Activated CD4-positive, alpha-beta T cell treated with anti-CD3 and anti-CD28 coated beads, Interleukin-2, amount 10 ng/mL, durations not matched to agents 24 days and 14 days (primary cell): ENCODE measurements at regions not wholly inside any gene's neighbourhood (a gene's known extent, or its start where the extent isn't known, plus 50 kb on each side); places are given as distances from the start of the nearest gene placed in this dataset.

ENCODE experiments used
- DNase-seq: peaks from one replicate; pipeline ENCODE4 v3.0.0; 2022
- H3K27ac Mint-ChIP-seq: one replicate; pipeline ENCODE4 v1.8.0; 2022; ENCODE audit warnings: mild to moderate bottlenecking, mixed read lengths
- H3K27me3 Mint-ChIP-seq: one replicate; pipeline ENCODE4 v1.8.0; 2022; ENCODE audit warnings: mixed read lengths
- H3K36me3 Mint-ChIP-seq: one replicate; pipeline ENCODE4 v1.8.0; 2022; ENCODE audit warnings: low read depth, mild to moderate bottlenecking, mixed read lengths
- H3K4me1 Mint-ChIP-seq: one replicate; pipeline ENCODE4 v1.8.0; 2021; ENCODE audit warnings: mixed read lengths
- H3K4me3 Mint-ChIP-seq: one replicate; pipeline ENCODE4 v1.8.0; 2022; ENCODE audit warnings: mild to moderate bottlenecking, moderate library complexity, mixed read lengths
- H3K9me3 Mint-ChIP-seq: one replicate; pipeline ENCODE4 v1.8.0; 2021; ENCODE audit warnings: mixed read lengths
- intact Hi-C: fragments of 100-400 bp; cut with micrococcal nuclease; formaldehyde crosslinking; loops from one replicate; pipeline ENCODE4 v1.15.1; 2023

GRCh38 chr4:53780736-53781400, 189.6 kb upstream of the LNX1 start:
- Mint-ChIP-seq H3K27me3 (peaks cover 2% of the 10 kb centered on the region), H3K27ac (no peak overlapping the region), H3K9me3 (no peaks in the 10 kb centered on the region), H3K4me3 (no peak overlapping the region), H3K4me1 (no peaks in the 10 kb centered on the region), H3K36me3 (no peaks in the 10 kb centered on the region)
- DNase-seq, result no peak
- intact Hi-C loops, result no loop called here

- H3K36me3 Mint-ChIP-seq, result no peaks in the 10 kb centered on the region
- intact Hi-C loops, result no loop called here
- no peak overlapping the region for H3K4me3 Mint-ChIP-seq
- DNase-seq, result no peak
- H3K9me3 Mint-ChIP-seq, result no peaks in the 10 kb centered on the region
- H3K27me3 Mint-ChIP-seq, result no peaks in the 10 kb centered on the region
- no peak overlapping the region for H3K27ac Mint-ChIP-seq
- H3K4me1 Mint-ChIP-seq, result no peaks in the 10 kb centered on the region
These were observed 187.7 kb upstream of the LNX1 start for GRCh38 chr4:53779025-53779424.

GRCh38 chr4:53778155-53778554, 186.9 kb upstream of the LNX1 start:
- no peaks in the 10 kb centered on the region for H3K9me3 Mint-ChIP-seq
- intact Hi-C loops, result no loop called here
- DNase-seq, result peak; percentile 13

GRCh38 chr4:53777244-53777984, 186.1 kb upstream of the LNX1 start:
- Mint-ChIP-seq H3K9me3 (no peaks in the 10 kb centered on the region), H3K36me3 (no peaks in the 10 kb centered on the region), H3K4me1 (no peaks in the 10 kb centered on the region), H3K27ac (no peak overlapping the region), H3K27me3 (no peaks in the 10 kb centered on the region), H3K4me3 (no peak overlapping the region)
- peak; percentile 31 for DNase-seq
- intact Hi-C loops, result no loop called here

More at GRCh38 chr4:53778155-53778554, 186.9 kb upstream of the LNX1 start:
- Mint-ChIP-seq H3K4me3 (no peak overlapping the region), H3K36me3 (no peaks in the 10 kb centered on the region), H3K27ac (no peak overlapping the region), H3K27me3 (no peaks in the 10 kb centered on the region), H3K4me1 (no peaks in the 10 kb centered on the region)

GRCh38 chr4:53776141-53776540, 184.9 kb upstream of the LNX1 start:
- DNase-seq, result no peak
- Mint-ChIP-seq H3K36me3 (no peaks in the 10 kb centered on the region), H3K27me3 (no peaks in the 10 kb centered on the region), H3K4me1 (no peaks in the 10 kb centered on the region), H3K4me3 (no peak overlapping the region), H3K9me3 (no peaks in the 10 kb centered on the region), H3K27ac (no peak overlapping the region)
- intact Hi-C loops, result no loop called here

GRCh38 chr4:53775381-53775780, 184.1 kb upstream of the LNX1 start:
- no peaks in the 10 kb centered on the region for H3K27me3 Mint-ChIP-seq
- intact Hi-C loops, result no loop called here
- no peaks in the 10 kb centered on the region for H3K9me3 Mint-ChIP-seq
- DNase-seq, result no peak
- no peak overlapping the region for H3K4me3 Mint-ChIP-seq
- no peaks in the 10 kb centered on the region for H3K4me1 Mint-ChIP-seq
- no peak overlapping the region for H3K27ac Mint-ChIP-seq
- no peaks in the 10 kb centered on the region for H3K36me3 Mint-ChIP-seq

GRCh38 chr4:53771326-53771725, 180.0 kb upstream of the LNX1 start:
- H3K27ac Mint-ChIP-seq, result no peak overlapping the region
- H3K27me3 Mint-ChIP-seq, result no peaks in the 10 kb centered on the region
- no peaks in the 10 kb centered on the region for H3K36me3 Mint-ChIP-seq
- no peaks in the 10 kb centered on the region for H3K9me3 Mint-ChIP-seq
- H3K4me3 Mint-ChIP-seq, result no peak overlapping the region
- intact Hi-C loops, result no loop called here
- DNase-seq, result no peak
- no peaks in the 10 kb centered on the region for H3K4me1 Mint-ChIP-seq

GRCh38 chr4:53767482-53767881, 176.2 kb upstream of the LNX1 start:
- intact Hi-C loops, result no loop called here
- no peak overlapping the region for H3K4me3 Mint-ChIP-seq
- peak; percentile 31 for DNase-seq
- H3K36me3 Mint-ChIP-seq, result no peaks in the 10 kb centered on the region
- no peaks in the 10 kb centered on the region for H3K9me3 Mint-ChIP-seq
- no peaks in the 10 kb centered on the region for H3K27me3 Mint-ChIP-seq
- no peak overlapping the region for H3K27ac Mint-ChIP-seq
- H3K4me1 Mint-ChIP-seq, result no peaks in the 10 kb centered on the region

- Mint-ChIP-seq H3K4me1 (no peaks in the 10 kb centered on the region), H3K27me3 (no peaks in the 10 kb centered on the region), H3K27ac (no peak overlapping the region)
These were observed 173.6 kb upstream of the LNX1 start for GRCh38 chr4:53764761-53765490.

GRCh38 chr4:53763813-53764597, 172.7 kb upstream of the LNX1 start:
- intact Hi-C loops, result no loop called here
- H3K4me3 Mint-ChIP-seq, result no peak overlapping the region

More at GRCh38 chr4:53764761-53765490, 173.6 kb upstream of the LNX1 start:
- Mint-ChIP-seq H3K9me3 (no peaks in the 10 kb centered on the region), H3K36me3 (no peaks in the 10 kb centered on the region), H3K4me3 (no peak overlapping the region)
- peak; percentile 14 for DNase-seq
- intact Hi-C loops, result no loop called here

GRCh38 chr4:53755656-53756055, 164.4 kb upstream of the LNX1 start:
- intact Hi-C loops, result no loop called here
- peaks cover 8% of the 10 kb centered on the region for H3K9me3 Mint-ChIP-seq
- no peaks in the 10 kb centered on the region for H3K4me1 Mint-ChIP-seq
- no peak overlapping the region for H3K4me3 Mint-ChIP-seq
- no peak overlapping the region for H3K27ac Mint-ChIP-seq
- H3K36me3 Mint-ChIP-seq, result no peaks in the 10 kb centered on the region
- no peak for DNase-seq
- H3K27me3 Mint-ChIP-seq, result no peaks in the 10 kb centered on the region

More at GRCh38 chr4:53763813-53764597, 172.7 kb upstream of the LNX1 start:
- H3K27ac Mint-ChIP-seq, result no peak overlapping the region
- DNase-seq, result peak; percentile 44
- H3K36me3 Mint-ChIP-seq, result no peaks in the 10 kb centered on the region
- no peaks in the 10 kb centered on the region for H3K4me1 Mint-ChIP-seq
- H3K9me3 Mint-ChIP-seq, result no peaks in the 10 kb centered on the region
- no peaks in the 10 kb centered on the region for H3K27me3 Mint-ChIP-seq

GRCh38 chr4:53752124-53752523, 160.8 kb upstream of the LNX1 start:
- Mint-ChIP-seq H3K27me3 (no peaks in the 10 kb centered on the region), H3K36me3 (no peaks in the 10 kb centered on the region), H3K4me3 (no peak overlapping the region), H3K27ac (no peak overlapping the region), H3K9me3 (peaks cover 8% of the 10 kb centered on the region), H3K4me1 (no peaks in the 10 kb centered on the region)
- DNase-seq, result no peak
- intact Hi-C loops, result no loop called here

GRCh38 chr4:53748328-53748772, 157.1 kb upstream of the LNX1 start:
- no peaks in the 10 kb centered on the region for H3K27me3 Mint-ChIP-seq
- no peaks in the 10 kb centered on the region for H3K9me3 Mint-ChIP-seq
- intact Hi-C loops, result no loop called here
- no peaks in the 10 kb centered on the region for H3K4me1 Mint-ChIP-seq
- H3K4me3 Mint-ChIP-seq, result no peak overlapping the region
- no peak overlapping the region for H3K27ac Mint-ChIP-seq
- no peak for DNase-seq
- no peaks in the 10 kb centered on the region for H3K36me3 Mint-ChIP-seq
